Activated CD8-positive, alpha-beta memory T cell treated with anti-CD3 and anti-CD28 coated beads, Interleukin-2, amount 50 U/mL, for 4 hours (primary cell): ENCODE measurements at regions not wholly inside any gene's neighbourhood (a gene's known extent, or its start where the extent isn't known, plus 50 kb on each side); places are given as distances from the start of the nearest gene placed in this dataset.
"Not testable (repeated sequence)": the region's sequence is repeated elsewhere in the genome, so short reads cannot be mapped to it uniquely, and the experiment has no call there.

ENCODE experiments used
- DNase-seq: peaks from one replicate; pipeline ENCODE4 v3.0.0-alpha.2; 2020

DNA sequence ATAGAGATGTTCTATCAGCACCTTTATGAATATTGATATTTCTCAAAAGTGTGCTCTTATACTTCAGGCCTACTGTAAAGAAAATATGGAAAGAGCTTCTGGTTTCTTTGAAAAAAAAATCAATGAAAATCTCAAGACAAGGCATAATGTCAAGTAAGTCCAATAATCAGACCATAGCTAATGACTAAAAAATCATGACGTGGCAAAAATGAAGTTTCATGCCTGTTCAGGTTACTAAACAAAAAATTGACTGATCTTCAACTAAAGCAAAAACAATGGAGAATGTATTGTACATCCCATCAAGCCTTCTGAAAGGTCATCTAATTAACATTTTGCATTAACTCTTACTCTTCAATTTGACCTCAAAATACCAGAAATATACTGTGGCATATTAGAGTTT, 824.4 kb downstream of the EPHA4 start:
- no peak for DNase-seq

DNA sequence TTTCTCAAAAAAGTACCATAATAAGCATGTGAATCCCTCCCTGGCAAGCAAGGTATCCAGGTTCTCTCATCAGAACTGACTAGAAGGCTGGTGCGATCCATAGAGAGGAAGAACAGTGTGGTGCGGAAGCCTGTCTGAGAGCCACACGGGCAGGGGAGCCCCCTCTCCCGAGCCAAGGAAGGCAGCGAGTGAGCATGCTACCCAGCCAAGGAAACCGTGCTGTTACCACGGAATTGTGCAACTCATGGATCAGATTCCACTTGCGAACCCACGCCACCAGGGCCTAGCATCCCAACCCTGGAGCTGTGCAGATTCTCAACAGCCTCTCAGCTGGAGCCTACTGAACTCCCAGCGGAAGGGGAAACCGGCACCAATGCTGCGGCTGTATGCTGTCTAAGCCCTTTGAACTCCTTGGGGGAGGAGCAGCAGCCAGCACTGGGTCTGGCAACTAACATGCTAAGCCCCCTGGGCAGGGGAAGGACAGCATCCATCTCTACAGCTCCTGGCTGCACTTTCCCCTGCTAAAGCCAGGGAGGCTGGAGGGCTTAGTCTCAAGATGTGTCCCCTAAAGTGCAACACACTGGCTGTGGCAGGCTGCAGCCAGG, 823.1 kb downstream of the EPHA4 start:
- DNase-seq = no peak

- no peak for DNase-seq
These were observed 818.6 kb downstream of the EPHA4 start for GRCh38 chr2:220753486-220753885.

DNA sequence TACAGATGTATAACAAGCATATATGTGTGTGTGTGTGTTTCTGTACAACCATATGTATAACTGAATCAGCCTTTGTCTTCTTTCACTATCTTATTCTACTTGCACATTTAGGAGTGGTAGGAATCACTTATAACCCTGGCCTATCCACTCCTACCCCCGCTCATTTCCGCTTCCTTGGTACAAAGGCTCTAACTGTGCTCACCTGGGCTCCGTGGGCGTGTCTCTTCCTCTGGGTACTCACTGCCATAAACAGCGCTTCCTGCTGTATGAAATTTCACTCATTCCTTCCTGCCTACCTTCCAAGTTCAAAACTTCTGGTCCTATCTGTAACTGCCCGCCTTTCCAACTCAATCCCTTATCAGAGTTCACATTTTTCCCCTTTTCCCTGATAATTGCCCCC, 815.5 kb downstream of the EPHA4 start:
- no peak for DNase-seq

GRCh38 chr2:220758376-220758775, 813.7 kb downstream of the EPHA4 start:
- not testable (repeated sequence) for DNase-seq

GRCh38 chr2:220764171-220764570, 807.9 kb downstream of the EPHA4 start:
- no peak for DNase-seq

DNA sequence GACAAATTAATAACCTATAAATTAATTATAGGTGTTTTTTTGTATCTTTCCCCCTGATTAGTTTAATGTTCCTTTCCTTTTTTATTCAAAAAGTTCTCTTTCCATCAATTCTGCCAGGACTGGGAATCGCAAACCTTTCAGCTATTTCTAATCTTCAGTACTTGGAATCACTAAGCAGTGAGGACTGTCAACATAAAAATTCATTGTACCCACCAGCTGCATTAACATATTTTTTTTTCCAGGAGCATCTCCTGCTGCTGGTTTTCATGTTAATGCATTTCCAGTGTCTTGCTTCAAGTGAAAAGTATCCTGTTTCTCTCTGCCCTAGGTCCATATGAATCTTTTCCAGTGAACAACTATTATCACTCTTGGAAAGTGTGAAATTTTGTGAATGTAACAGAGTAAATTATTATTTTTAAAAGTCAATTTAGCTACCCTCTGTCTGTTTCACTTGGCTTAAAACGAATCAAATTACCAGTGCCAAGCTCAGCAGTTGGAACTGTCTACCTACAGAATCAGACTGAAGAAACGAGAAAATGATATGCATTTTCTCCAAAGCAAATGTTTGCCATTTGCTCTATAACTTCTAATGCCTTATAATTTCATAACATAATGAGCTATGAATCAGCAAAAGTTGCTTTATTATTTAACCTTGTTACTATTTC, 804.4 kb downstream of the EPHA4 start:
- DNase-seq = no peak

DNA sequence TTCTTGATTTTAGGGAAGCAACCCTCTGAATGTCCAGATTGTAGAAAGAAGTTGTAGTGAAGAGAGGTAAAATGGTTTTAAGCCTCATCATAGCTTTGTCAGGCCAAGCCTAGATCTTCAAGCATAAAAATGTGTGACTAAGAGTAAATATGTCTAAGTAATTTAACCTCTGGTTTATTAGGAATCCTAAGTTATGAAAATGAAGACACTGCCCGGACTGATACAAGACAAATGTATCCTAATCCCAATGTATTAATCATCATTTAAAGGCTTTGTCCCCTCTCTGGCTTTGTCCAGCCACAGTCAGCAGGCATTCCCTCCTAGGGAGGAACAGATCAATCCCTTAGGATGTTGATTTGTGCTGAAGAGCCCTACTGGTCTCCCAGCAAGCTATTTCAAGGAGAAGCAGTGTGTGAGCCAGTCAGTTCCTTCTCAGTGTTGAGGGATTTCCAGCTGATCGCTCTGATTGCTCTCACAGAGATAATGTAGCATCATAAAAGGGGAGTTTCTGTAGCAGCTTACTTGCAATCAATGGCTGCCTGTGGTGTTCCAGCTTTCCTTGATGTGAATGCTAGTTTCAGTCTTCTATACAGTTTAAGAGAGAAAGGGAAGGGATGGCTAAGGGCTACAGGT, 796.1 kb downstream of the EPHA4 start:
- DNase-seq = no peak

DNA sequence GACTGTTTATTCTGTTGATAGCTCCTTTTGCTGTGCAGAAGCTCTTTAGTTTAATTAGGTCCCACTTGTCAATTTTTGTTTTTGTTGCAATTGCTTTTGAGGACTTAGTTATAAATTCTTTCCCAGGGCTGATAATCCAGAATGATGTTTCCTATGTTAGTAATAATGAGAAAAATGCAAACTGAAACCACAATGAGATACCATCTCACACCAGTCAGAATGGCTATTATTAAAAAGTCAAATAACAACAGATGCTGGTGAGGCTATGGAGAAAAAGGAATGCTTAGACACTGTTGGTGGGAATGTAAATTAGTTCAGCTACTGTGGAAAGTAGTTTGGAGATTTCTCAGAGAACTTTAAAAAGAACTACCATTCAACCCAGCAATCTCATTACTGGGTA, 793.0 kb downstream of the EPHA4 start:
- not testable (repeated sequence) for DNase-seq

- no peak for DNase-seq
These were observed 792.6 kb downstream of the EPHA4 start for GRCh38 chr2:220779511-220779910.

DNA sequence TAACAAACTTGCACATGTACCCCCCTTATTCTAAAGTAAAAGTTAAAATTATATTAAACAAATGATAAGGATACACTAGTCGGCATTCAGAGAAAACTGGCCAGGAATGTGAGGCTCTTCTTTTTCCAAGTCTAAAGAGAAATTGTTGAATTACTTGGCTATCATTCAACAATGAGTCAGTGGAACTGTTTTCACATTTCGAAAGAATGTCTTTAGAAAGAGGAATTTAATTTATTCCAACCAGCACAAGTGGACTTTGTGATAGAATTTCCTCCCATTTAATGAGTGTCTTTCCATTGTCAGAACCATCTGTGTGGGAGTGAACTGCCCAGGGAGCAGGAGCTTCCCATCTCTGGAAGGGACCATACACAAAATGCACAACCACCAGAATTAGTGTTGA, 792.2 kb downstream of the EPHA4 start:
- no peak for DNase-seq

GRCh38 chr2:220781622-220782241, 790.4 kb downstream of the EPHA4 start:
- no peak for DNase-seq

GRCh38 chr2:220782609-220783113, 789.4 kb downstream of the EPHA4 start:
- DNase-seq = no peak

DNA sequence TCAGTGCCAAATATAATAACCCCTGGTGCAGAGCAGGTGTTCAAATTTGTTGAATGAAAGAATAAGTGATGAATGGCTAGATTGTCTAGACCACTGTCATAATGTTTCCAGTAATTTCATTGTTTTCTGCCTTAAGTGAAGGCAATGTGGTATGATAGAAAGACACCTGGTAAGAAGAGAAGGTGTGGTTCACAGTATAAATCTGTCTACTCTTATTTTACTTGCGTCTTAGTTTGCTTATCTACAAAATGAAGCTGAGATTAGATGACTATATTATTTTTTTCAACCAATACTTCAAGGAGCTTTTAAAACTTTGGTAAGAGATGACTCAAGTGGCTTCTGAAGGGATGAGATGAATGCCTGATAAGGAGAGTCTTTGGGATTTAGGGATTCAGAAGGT, 788.4 kb downstream of the EPHA4 start:
- no peak for DNase-seq

DNA sequence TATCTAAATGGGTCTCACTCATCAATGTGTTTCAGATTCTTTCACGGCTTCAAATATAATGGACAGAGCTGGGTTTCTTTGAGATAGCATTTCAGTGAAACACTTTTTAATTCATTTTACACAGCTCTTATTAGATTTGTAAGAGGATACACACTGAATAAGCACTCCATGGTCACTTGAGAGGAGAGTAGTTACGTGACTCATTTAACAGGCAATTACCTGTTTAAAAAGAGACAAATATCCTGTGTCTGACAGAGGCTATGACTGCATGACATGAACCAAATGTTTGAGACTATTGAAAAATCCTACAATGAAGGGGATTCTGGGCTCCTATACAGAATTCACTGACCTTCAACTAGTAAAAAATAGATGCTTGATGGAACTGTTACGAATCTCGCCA, 786.9 kb downstream of the EPHA4 start:
- DNase-seq = no peak

DNA sequence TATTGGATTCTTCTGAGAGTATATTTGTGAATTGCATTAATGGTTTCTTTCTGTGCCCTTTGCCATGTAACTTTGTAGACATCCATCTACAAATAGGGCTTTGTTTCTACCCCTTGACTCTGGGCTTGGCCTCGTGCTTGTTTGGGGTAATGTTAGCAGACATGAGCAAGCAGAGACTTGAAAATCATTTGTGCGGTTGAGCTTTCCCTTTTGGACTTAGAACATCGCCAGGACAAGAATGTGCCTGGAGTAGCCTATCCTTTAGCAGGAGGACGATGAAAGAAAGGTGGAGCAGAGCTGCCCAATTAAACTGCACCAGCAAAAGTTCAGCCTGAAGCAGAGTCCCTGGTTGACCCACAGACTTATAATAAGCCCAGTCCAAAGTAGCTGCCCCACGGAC, 785.9 kb downstream of the EPHA4 start:
- DNase-seq = no peak

GRCh38 chr2:220787251-220787650, 784.9 kb downstream of the EPHA4 start:
- no peak for DNase-seq

- DNase-seq = no peak
These were observed 782.1 kb downstream of the EPHA4 start for GRCh38 chr2:220789961-220790360.

- DNase-seq = no peak
These were observed 776.4 kb downstream of the EPHA4 start for GRCh38 chr2:220795705-220796104.

GRCh38 chr2:220811115-220811514, 761.0 kb downstream of the EPHA4 start:
- DNase-seq = no peak

- no peak for DNase-seq
These were observed 760.0 kb downstream of the EPHA4 start for GRCh38 chr2:220811952-220812570.

DNA sequence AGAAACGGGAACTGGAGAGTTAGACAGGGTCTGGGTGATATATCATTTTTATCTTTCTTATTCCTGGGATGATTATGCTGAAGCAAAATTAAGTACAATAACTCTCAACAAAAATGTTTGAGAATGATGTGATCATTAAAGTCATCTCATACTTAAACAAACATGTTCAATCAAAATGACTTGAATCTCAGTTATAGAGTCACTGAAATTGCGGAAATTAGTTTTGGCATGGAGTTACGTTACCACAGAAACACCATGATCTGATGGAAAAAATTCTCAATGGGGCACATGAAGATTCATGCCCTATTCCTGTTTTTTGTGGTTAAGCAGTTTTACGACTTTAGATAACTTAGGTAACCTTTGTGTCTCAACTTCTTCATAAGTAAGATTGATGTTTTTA, 757.7 kb downstream of the EPHA4 start:
- DNase-seq = no peak

- no peak for DNase-seq
These were observed 756.4 kb downstream of the EPHA4 start for GRCh38 chr2:220815698-220816097.
